Osteoblast (primary cell): ENCODE measurements at regions not wholly inside any gene's neighbourhood (a gene's known extent, or its start where the extent isn't known, plus 50 kb on each side); places are given as distances from the start of the nearest gene placed in this dataset.
A peak's percentile ranks its signal among the peaks of the same experiment; 100 is the strongest.

Experiments
- DNase-seq: peaks from one replicate; pipeline ENCODE4 v3.0.0; 2011; ENCODE audit warnings: low spot score, mixed read lengths; ENCODE audit not compliant: insufficient read length; ENCODE audit errors: missing footprints
- H2AFZ ChIP-seq: 2 replicates; pipeline ENCODE4 v1.6.0; 2011; ENCODE audit warnings: mild to moderate bottlenecking, low read length
- H3K27ac ChIP-seq: 2 replicates; pipeline ENCODE4 v1.5.1; 2011; ENCODE audit warnings: mild to moderate bottlenecking, low read depth, low read length, moderate library complexity
- H3K27me3 ChIP-seq: 2 replicates; pipeline ENCODE4 v1.6.0; 2012; ENCODE audit warnings: mild to moderate bottlenecking, control low read depth, inconsistent platforms, low read length, moderate library complexity; ENCODE audit not compliant: insufficient read depth
- H3K36me3 ChIP-seq: 2 replicates; pipeline ENCODE4 v1.5.1; 2011; ENCODE audit warnings: mild to moderate bottlenecking, low read length, control low read depth, moderate library complexity; ENCODE audit not compliant: insufficient read depth
- H3K4me1 ChIP-seq: 2 replicates; pipeline ENCODE4 v1.5.1; 2011; ENCODE audit warnings: mild to moderate bottlenecking, low read length, control low read depth, moderate library complexity; ENCODE audit not compliant: insufficient read depth
- H3K4me2 ChIP-seq: 2 replicates; pipeline ENCODE4 v1.6.0; 2011; ENCODE audit warnings: mild to moderate bottlenecking, low read length; ENCODE audit not compliant: insufficient read depth
- H3K4me3 ChIP-seq: fragments of 200-600 bp; sonication (generic); 3 replicates; pipeline ENCODE4 v1.5.1; 2012; ENCODE audit warnings: mild to moderate bottlenecking, low read length, inconsistent platforms; ENCODE audit not compliant: insufficient read depth
- H3K79me2 ChIP-seq: 2 replicates; pipeline ENCODE4 v1.6.0; 2012; ENCODE audit warnings: mild to moderate bottlenecking, low read length, control low read depth, inconsistent platforms; ENCODE audit not compliant: insufficient read depth
- H3K9me3 ChIP-seq: 2 replicates; pipeline ENCODE4 v1.5.1; 2011; ENCODE audit warnings: low read depth, low read length, control low read depth
- H4K20me1 ChIP-seq: 2 replicates; pipeline ENCODE4 v1.6.0; 2012; ENCODE audit warnings: mild to moderate bottlenecking, low read length, control low read depth; ENCODE audit not compliant: insufficient read depth
- CTCF ChIP-seq: IDR thresholded peaks from 2 replicates; pipeline ENCODE4 v1.5.1; 2011; ENCODE audit warnings: mild to moderate bottlenecking, low read depth, low read length, moderate library complexity; ENCODE audit errors: extremely low read depth

- DNase-seq: peak; percentile 43
- TF ChIP-seq CTCF: no peak
- H3K79me2 ChIP-seq: no peaks in the 10 kb centered on the region
Measured at GRCh38 chr2:180122874-180123273, 115.8 kb upstream of the CWC22 start.

DNA sequence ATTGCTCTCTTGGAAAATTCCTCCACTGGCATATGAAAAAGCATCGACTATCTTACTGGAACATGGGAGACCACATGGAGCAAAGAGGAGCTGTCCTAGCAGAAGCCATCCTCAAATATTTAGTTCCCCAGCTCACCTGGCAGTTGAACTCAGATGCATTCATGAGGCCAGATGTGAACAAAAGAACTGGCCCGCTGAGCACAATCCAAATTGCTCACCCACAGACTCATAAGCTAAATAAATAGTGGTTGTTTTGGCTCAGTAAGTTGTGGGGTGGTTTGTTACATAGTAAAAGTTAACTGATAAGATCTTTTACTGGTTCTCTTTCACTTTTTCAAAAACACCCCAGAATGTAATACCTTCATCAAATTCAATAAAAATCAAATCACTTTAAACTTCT, 108.6 kb upstream of the CWC22 start:
- no peaks in the 10 kb centered on the region for H3K9me3 ChIP-seq
- no peak overlapping the region for H3K4me2 ChIP-seq
- H3K27me3 ChIP-seq: no peaks in the 10 kb centered on the region
- H3K79me2 ChIP-seq: no peaks in the 10 kb centered on the region
- TF ChIP-seq CTCF: no peak
- H3K36me3 ChIP-seq: no peaks in the 10 kb centered on the region
- no peaks in the 10 kb centered on the region for H4K20me1 ChIP-seq
- DNase-seq: no peak
- H2AFZ ChIP-seq: no peak overlapping the region
- no peaks in the 10 kb centered on the region for H3K4me1 ChIP-seq
- H3K4me3 ChIP-seq: no peak overlapping the region
- H3K27ac ChIP-seq: no peak overlapping the region

More at GRCh38 chr2:180122874-180123273, 115.8 kb upstream of the CWC22 start:
- Histone ChIP-seq H2AFZ (peak overlapping the region; percentile 1), H4K20me1 (no peaks in the 10 kb centered on the region), H3K27ac (no peak overlapping the region), H3K9me3 (no peaks in the 10 kb centered on the region), H3K4me3 (no peak overlapping the region), H3K27me3 (no peaks in the 10 kb centered on the region), H3K4me2 (no peak overlapping the region), H3K36me3 (no peaks in the 10 kb centered on the region), H3K4me1 (peaks cover 9% of the 10 kb centered on the region)

DNA sequence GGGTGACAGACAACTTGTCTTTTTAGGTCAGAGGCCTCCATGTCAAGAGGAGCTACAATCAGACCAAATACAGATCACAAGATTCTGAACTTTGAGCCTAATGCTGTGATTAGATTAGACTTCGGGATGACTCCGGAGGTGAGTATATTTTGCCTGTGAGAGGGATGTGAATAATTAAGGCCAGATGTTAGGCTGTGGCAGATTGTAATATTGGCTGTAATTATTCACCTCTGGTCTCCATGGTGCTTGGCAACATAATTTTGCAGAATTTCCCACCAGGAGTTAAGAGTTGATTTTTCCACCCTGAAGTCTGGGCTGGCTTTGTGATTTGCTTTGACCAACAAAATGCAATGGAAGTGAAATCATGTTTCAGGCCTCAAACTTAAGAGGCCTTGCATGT, 108.2 kb upstream of the CWC22 start:
- no peaks in the 10 kb centered on the region for H4K20me1 ChIP-seq

DNA sequence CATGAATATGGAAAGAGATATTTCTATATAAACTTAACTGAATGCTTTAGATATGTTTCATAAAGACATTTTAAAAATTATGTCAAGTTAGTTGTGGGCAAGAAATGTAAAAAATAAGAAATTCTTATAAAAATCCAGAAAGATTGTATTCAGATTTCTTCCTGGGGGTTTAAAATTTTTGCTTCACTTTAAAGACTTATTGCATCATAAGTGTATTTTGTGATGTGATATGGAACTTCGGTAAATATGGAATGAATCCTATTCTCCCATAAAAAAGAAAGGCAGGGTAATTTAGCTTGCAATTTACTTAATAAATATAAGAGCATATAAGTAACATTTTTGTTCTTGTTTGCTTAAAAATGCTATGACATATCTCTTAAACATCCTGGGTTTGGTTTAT, 104.8 kb upstream of the CWC22 start:
- H3K4me3 ChIP-seq: no peak overlapping the region

More for the DNA sequence above, 108.2 kb upstream of the CWC22 start:
- H3K4me3 ChIP-seq: no peak overlapping the region
- no peaks in the 10 kb centered on the region for H3K9me3 ChIP-seq
- no peaks in the 10 kb centered on the region for H3K36me3 ChIP-seq
- no peak for TF ChIP-seq CTCF
- no peak overlapping the region for H2AFZ ChIP-seq
- H3K79me2 ChIP-seq: no peaks in the 10 kb centered on the region
- no peak overlapping the region for H3K4me2 ChIP-seq
- no peak overlapping the region for H3K27ac ChIP-seq
- no peaks in the 10 kb centered on the region for H3K27me3 ChIP-seq
- DNase-seq: no peak
- H3K4me1 ChIP-seq: no peaks in the 10 kb centered on the region

More for the DNA sequence above, 104.8 kb upstream of the CWC22 start:
- Histone ChIP-seq H3K27me3 (no peaks in the 10 kb centered on the region), H3K79me2 (no peaks in the 10 kb centered on the region), H3K4me1 (no peaks in the 10 kb centered on the region), H3K27ac (no peak overlapping the region), H4K20me1 (no peaks in the 10 kb centered on the region), H2AFZ (no peak overlapping the region), H3K4me2 (no peak overlapping the region), H3K36me3 (no peaks in the 10 kb centered on the region), H3K9me3 (no peaks in the 10 kb centered on the region)
- no peak for DNase-seq
- no peak for TF ChIP-seq CTCF
